ENCODE measurements at regions not wholly inside any gene's neighbourhood (a gene's known extent, or its start where the extent isn't known, plus 50 kb on each side); places are given as distances from the start of the nearest gene placed in this dataset.

DNA sequence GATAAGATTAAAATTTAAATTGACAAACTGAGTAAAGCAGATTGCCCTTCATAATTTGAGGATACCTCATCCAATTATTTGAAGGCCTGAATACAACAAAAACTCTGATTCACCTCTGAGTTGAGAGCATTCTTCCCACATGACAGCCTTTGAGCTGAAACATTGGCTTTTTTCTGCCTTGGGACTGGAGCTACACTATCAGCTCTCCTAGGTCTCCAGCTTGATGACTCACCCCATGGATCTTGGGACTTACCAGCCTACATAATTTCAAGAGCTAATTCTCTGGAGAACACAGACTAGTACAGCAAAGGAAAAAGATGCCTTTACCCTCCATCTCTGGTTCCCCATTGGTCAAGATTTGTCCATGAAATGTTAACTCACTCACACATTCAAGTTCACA lies 555.1 kb downstream of the FOXG1 start:
- Mint-ChIP-seq H3K9me3 (ENCODE audit: unreplicated experiment) (peaks cover 32% of the 10 kb centered on the region), H3K36me3 (ENCODE audit: unreplicated experiment) (no peaks in the 10 kb centered on the region), H3K27me3 (ENCODE audit: unreplicated experiment) (no peaks in the 10 kb centered on the region), H3K4me3 (ENCODE audit: unreplicated experiment) (no peak overlapping the region), H3K4me1 (ENCODE audit: unreplicated experiment) (no peaks in the 10 kb centered on the region), H3K27ac (ENCODE audit: unreplicated experiment) (no peak overlapping the region)
- DNase-seq (ENCODE audit: extremely low spot score, unreplicated experiment): no peak
- TF ChIP-seq, protein P1, sequence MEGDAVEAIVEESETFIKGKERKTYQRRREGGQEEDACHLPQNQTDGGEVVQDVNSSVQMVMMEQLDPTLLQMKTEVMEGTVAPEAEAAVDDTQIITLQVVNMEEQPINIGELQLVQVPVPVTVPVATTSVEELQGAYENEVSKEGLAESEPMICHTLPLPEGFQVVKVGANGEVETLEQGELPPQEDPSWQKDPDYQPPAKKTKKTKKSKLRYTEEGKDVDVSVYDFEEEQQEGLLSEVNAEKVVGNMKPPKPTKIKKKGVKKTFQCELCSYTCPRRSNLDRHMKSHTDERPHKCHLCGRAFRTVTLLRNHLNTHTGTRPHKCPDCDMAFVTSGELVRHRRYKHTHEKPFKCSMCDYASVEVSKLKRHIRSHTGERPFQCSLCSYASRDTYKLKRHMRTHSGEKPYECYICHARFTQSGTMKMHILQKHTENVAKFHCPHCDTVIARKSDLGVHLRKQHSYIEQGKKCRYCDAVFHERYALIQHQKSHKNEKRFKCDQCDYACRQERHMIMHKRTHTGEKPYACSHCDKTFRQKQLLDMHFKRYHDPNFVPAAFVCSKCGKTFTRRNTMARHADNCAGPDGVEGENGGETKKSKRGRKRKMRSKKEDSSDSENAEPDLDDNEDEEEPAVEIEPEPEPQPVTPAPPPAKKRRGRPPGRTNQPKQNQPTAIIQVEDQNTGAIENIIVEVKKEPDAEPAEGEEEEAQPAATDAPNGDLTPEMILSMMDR (IDR thresholded peaks at IDR 0.05): no peak

DNA sequence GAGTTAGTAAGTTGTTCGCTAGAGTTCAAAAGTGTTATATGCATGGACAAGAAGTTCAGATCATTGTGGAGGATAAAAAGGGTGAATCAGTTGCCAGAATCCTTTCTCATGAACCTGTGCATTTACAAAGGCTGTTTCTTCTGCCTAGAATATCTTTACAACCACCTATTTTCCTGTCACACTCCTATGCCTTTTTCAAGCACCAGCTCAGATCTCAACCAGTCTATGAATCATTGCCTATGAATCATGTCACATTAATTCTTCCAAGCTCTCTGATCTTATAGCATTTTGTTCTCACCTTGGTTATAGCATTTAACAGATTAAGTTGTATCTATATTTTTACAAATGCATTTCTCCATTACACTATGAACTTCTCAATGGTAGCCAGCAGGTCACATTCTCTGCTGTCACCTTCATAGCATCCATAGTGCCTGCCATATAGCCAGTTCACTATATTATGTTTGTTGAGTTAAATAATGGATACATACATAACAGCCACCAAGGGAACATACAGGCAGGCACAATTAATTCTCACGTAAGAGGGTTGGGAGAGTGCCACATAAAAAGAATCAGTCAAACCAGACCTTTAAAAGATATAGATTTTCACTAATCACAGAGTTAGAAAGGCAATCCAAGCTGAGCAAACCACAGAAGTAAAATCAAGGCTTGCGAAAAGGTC lies 573.0 kb downstream of the FOXG1 start:
- TF ChIP-seq, protein P1 (IDR thresholded peaks at IDR 0.05): no peak
- Mint-ChIP-seq H3K9me3 (ENCODE audit: unreplicated experiment) (no peaks in the 10 kb centered on the region), H3K27me3 (ENCODE audit: unreplicated experiment) (no peaks in the 10 kb centered on the region), H3K36me3 (ENCODE audit: unreplicated experiment) (no peaks in the 10 kb centered on the region), H3K4me1 (ENCODE audit: unreplicated experiment) (no peaks in the 10 kb centered on the region), H3K4me3 (ENCODE audit: unreplicated experiment) (no peak overlapping the region), H3K27ac (ENCODE audit: unreplicated experiment) (no peak overlapping the region)
- DNase-seq (ENCODE audit: extremely low spot score, unreplicated experiment): no peak

GRCh38 chr14:29348504-29348903 lies 579.1 kb downstream of the PRKD1 start:
- H3K9me3 Mint-ChIP-seq (ENCODE audit: unreplicated experiment): no peaks in the 10 kb centered on the region
- DNase-seq (ENCODE audit: extremely low spot score, unreplicated experiment): no peak
- H3K4me1 Mint-ChIP-seq (ENCODE audit: unreplicated experiment): no peaks in the 10 kb centered on the region
- H3K36me3 Mint-ChIP-seq (ENCODE audit: unreplicated experiment): no peaks in the 10 kb centered on the region
- H3K27ac Mint-ChIP-seq (ENCODE audit: unreplicated experiment): no peak overlapping the region
- TF ChIP-seq, protein P1 (IDR thresholded peaks at IDR 0.05): no peak
- no peak overlapping the region for H3K4me3 Mint-ChIP-seq (ENCODE audit: unreplicated experiment)
- no peaks in the 10 kb centered on the region for H3K27me3 Mint-ChIP-seq (ENCODE audit: unreplicated experiment)

DNA sequence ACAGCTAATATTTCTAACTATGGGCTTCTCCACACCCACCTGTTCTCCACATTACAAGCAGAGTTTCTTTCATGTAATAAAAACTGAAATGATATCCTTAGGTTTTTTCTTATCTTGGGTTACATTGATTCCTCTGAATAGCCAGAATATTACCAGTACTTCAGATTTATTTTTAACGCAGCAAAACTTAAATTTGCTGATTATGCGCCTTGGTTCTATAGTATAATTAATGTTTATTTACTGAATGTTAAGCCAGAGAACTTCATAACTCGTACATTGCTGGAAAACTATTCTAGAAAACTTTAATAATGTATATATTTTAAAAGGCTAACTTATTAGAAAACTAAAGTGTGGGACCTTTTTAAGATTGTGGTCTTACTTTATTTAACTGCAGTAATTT lies 577.2 kb downstream of the PRKD1 start:
- Mint-ChIP-seq H3K4me3 (ENCODE audit: unreplicated experiment) (no peak overlapping the region), H3K36me3 (ENCODE audit: unreplicated experiment) (no peaks in the 10 kb centered on the region), H3K27ac (ENCODE audit: unreplicated experiment) (no peak overlapping the region), H3K9me3 (ENCODE audit: unreplicated experiment) (no peaks in the 10 kb centered on the region), H3K27me3 (ENCODE audit: unreplicated experiment) (no peaks in the 10 kb centered on the region), H3K4me1 (ENCODE audit: unreplicated experiment) (no peaks in the 10 kb centered on the region)
- TF ChIP-seq, protein P1 (IDR thresholded peaks at IDR 0.05): no peak
- DNase-seq (ENCODE audit: extremely low spot score, unreplicated experiment): no peak

GRCh38 chr14:29351996-29352705 lies 575.5 kb downstream of the PRKD1 start:
- H3K27ac Mint-ChIP-seq (ENCODE audit: unreplicated experiment): no peak overlapping the region
- H3K4me3 Mint-ChIP-seq (ENCODE audit: unreplicated experiment): no peak overlapping the region
- no peaks in the 10 kb centered on the region for H3K27me3 Mint-ChIP-seq (ENCODE audit: unreplicated experiment)
- TF ChIP-seq, protein P1 (IDR thresholded peaks at IDR 0.05): no peak
- H3K36me3 Mint-ChIP-seq (ENCODE audit: unreplicated experiment): no peaks in the 10 kb centered on the region
- H3K9me3 Mint-ChIP-seq (ENCODE audit: unreplicated experiment): no peaks in the 10 kb centered on the region
- DNase-seq (ENCODE audit: extremely low spot score, unreplicated experiment): no peak
- H3K4me1 Mint-ChIP-seq (ENCODE audit: unreplicated experiment): no peaks in the 10 kb centered on the region
